ENCODE measurements at regions not wholly inside any gene's neighbourhood (a gene's known extent, or its start where the extent isn't known, plus 50 kb on each side); places are given as distances from the start of the nearest gene placed in this dataset.

- no peak overlapping the region for H3K27ac ChIP-seq (ENCODE audit: control insufficient read depth, insufficient read depth)
- no peaks in the 10 kb centered on the region for H3K27me3 ChIP-seq (replicated peaks in 1 of 2; ENCODE audit: control insufficient read depth in 2 of 2, insufficient read depth in 2 of 2, low read length in 1 of 2)
- H2AFZ ChIP-seq (ENCODE audit: control insufficient read depth, low read depth, low read length), result no peak overlapping the region
- no peak for FAIRE-seq
- BruUV-seq (replicated peaks), result no TSS peak
- TF ChIP-seq DPF2 (IDR thresholded peaks at IDR 0.05), result no peak
- no peak for TF ChIP-seq RELA (IDR thresholded peaks at IDR 0.05; ENCODE audit: borderline replicate concordance, partially characterized antibody)
- TF ChIP-seq POLR2AphosphoS5 (IDR thresholded peaks at IDR 0.05; ENCODE audit: low read length), result no peak
- no peak for TF ChIP-seq POU2F2 (IDR thresholded peaks at IDR 0.05; ENCODE audit: borderline replicate concordance, low read depth, low read length)
- TF ChIP-seq CHD4 (IDR thresholded peaks at IDR 0.05), result no peak
- no peak for TF ChIP-seq ZBED1 (IDR thresholded peaks at IDR 0.05; ENCODE audit: borderline replicate concordance)
- ChIA-PET RAD21 (ENCODE audit: unreplicated experiment) (interaction anchor here (1.0 kb wide), 1 partner anchor 28 kb away, joined by 3 read pairs; no protein-coding TSS in a partner anchor), SMC1A (ENCODE audit: uncharacterized antibody, unreplicated experiment) (interaction anchor here (2.3 kb wide), 1 partner anchor 8 kb away, joined by 12 read pairs; no protein-coding TSS in a partner anchor), POLR2A (no interaction called here), CTCF (no interaction called here)
- H3K79me2 ChIP-seq (ENCODE audit: control insufficient read depth, insufficient read depth, low read length), result no peaks in the 10 kb centered on the region
- H3K36me3 ChIP-seq (ENCODE audit: control insufficient read depth in 2 of 2, insufficient read depth in 2 of 2, low read length in 1 of 2), result no peaks in the 10 kb centered on the region
- no peaks in the 10 kb centered on the region for H3K9me3 ChIP-seq (replicated peaks; ENCODE audit: control insufficient read depth, insufficient read depth, low read length)
- in situ Hi-C loops (cut with MboI), result no loop called here
- H3K9ac ChIP-seq (ENCODE audit: control insufficient read depth, insufficient read depth, low read length), result no peak overlapping the region
- H3K4me2 ChIP-seq (ENCODE audit: control insufficient read depth, insufficient read depth), result no peak overlapping the region
- ATAC-seq, result no peak
- intact Hi-C loops (cut with micrococcal nuclease; ENCODE audit: unreplicated experiment), result no loop called here
- no peak for DNase-seq (ENCODE audit: low read depth, low spot score)
- H3K4me1 ChIP-seq (ENCODE audit: control insufficient read depth, insufficient read depth, low read length), result no peaks in the 10 kb centered on the region
- H4K20me1 ChIP-seq (ENCODE audit: control insufficient read depth, insufficient read depth), result no peaks in the 10 kb centered on the region
- no peak overlapping the region for H3K4me3 ChIP-seq
Measured at GRCh38 chr18:34482204-34482603, 227.9 kb upstream of the DTNA start.

- ATAC-seq (peak; percentile 38; the same call in 1 of the 3 replicates), FAIRE-seq (no peak), DNase-seq (ENCODE audit: low read depth, low spot score) (no peak)
- SMC1A ChIA-PET (ENCODE audit: uncharacterized antibody, unreplicated experiment), result interaction anchor here (2.3 kb wide), 1 partner anchor 9 kb away, joined by 12 read pairs; no protein-coding TSS in a partner anchor
- in situ Hi-C loops (cut with MboI), result no loop called here
- no peaks in the 10 kb centered on the region for H4K20me1 ChIP-seq (ENCODE audit: control insufficient read depth, insufficient read depth)
- H3K27ac ChIP-seq (ENCODE audit: control insufficient read depth, insufficient read depth), result no peak overlapping the region
- POLR2A ChIA-PET, result interaction anchor here (0.6 kb wide), 1 partner anchor 9 kb away, joined by 3 read pairs; no protein-coding TSS in a partner anchor
- CTCF ChIA-PET, result no interaction called here
- H3K27me3 ChIP-seq (replicated peaks in 1 of 2; ENCODE audit: control insufficient read depth in 2 of 2, insufficient read depth in 2 of 2, low read length in 1 of 2), result no peaks in the 10 kb centered on the region
- H3K4me2 ChIP-seq (ENCODE audit: control insufficient read depth, insufficient read depth), result no peak overlapping the region
- H3K79me2 ChIP-seq (ENCODE audit: control insufficient read depth, insufficient read depth, low read length), result no peaks in the 10 kb centered on the region
- H3K9ac ChIP-seq (ENCODE audit: control insufficient read depth, insufficient read depth, low read length), result no peak overlapping the region
- RAD21 ChIA-PET (ENCODE audit: unreplicated experiment), result interaction anchor here (1.8 kb wide), 1 partner anchor 360 kb away, joined by 3 read pairs; no protein-coding TSS in a partner anchor
- H3K4me1 ChIP-seq (ENCODE audit: control insufficient read depth, insufficient read depth, low read length), result no peaks in the 10 kb centered on the region
- intact Hi-C loops (cut with micrococcal nuclease; ENCODE audit: unreplicated experiment), result no loop called here
- no peak overlapping the region for H3K4me3 ChIP-seq
- no peaks in the 10 kb centered on the region for H3K36me3 ChIP-seq (ENCODE audit: control insufficient read depth in 2 of 2, insufficient read depth in 2 of 2, low read length in 1 of 2)
- peak in 1 of 2 experiments; percentile 34; a peak in 1 of 4 replicates for TF ChIP-seq EP300 (IDR thresholded peaks at IDR 0.05; ENCODE audit: borderline replicate concordance in 1 of 2, control insufficient read depth in 1 of 2, low read depth in 2 of 2, low read length in 2 of 2)
- no peak for TF ChIP-seq RAD21 (IDR thresholded peaks at IDR 0.05; ENCODE audit: insufficient read depth, low read depth, low read length)
- TF ChIP-seq SIN3A (IDR thresholded peaks at IDR 0.05; ENCODE audit: low read depth, low read length), result no peak
- peak; percentile 69 for TF ChIP-seq SPI1 (IDR thresholded peaks at IDR 0.05; ENCODE audit: borderline replicate concordance, insufficient read depth, low read depth, low read length)
- TF ChIP-seq IKZF1 (conservative IDR thresholded peaks at IDR 0.05), result 0 out of 2 replicates have a peak, but pooled peaks have one; percentile 26
- TF ChIP-seq BHLHE40 (IDR thresholded peaks at IDR 0.05; ENCODE audit: borderline replicate concordance in 1 of 2, low read depth in 2 of 2, low read length in 1 of 2), result no peak
- TF ChIP-seq SRF (IDR thresholded peaks at IDR 0.05; ENCODE audit: low read depth in 2 of 2, low read length in 2 of 2), result no peak
- peak; percentile 35 to 59; a peak in 2 of 4 replicates for TF ChIP-seq IKZF2 (IDR thresholded peaks at IDR 0.05)
- no peak for TF ChIP-seq E2F8 (IDR thresholded peaks at IDR 0.05; ENCODE audit: low read depth, partially characterized antibody)
- BruUV-seq (replicated peaks), result no TSS peak
- no peaks in the 10 kb centered on the region for H3K9me3 ChIP-seq (replicated peaks; ENCODE audit: control insufficient read depth, insufficient read depth, low read length)
- 46% methylated on average over 3 of the region's 3 CpGs for WGBS (ENCODE audit: insufficient coverage, insufficient replicate concordance, low lambda C conversion rate, missing lambda C conversion rate)
- no peak overlapping the region for H2AFZ ChIP-seq (ENCODE audit: control insufficient read depth, low read depth, low read length)
Measured at GRCh38 chr18:34483198-34483597, 226.9 kb upstream of the DTNA start.

All from GM12878 (cell line).